Adrenal gland (tissue), 9 donors: ENCODE measurements at regions not wholly inside any gene's neighbourhood (a gene's known extent, or its start where the extent isn't known, plus 50 kb on each side); places are given as distances from the start of the nearest gene placed in this dataset.

Source experiments
- DNase-seq, 7 donors: peaks; one replicate each; pipeline ENCODE4 v3.0.0-alpha.2; 2019 to 2020
- H3K27ac ChIP-seq, 5 donors: fragments of 200-600 bp; sonication (generic) in 4 of 5; 1 replicate in 3 of 5; 2 replicates in 2 of 5; pipeline versions ENCODE4 v1.5.1 to v1.8.0; 2016 to 2020; ENCODE audit warnings: mild to moderate bottlenecking in 1 of 5
- H3K27me3 ChIP-seq: fragments of 200-600 bp; 2 replicates; pipeline ENCODE4 v1.8.0; 2021
- H3K36me3 ChIP-seq, 2 donors: fragments of 200-600 bp; replicated peaks in 1 of 2; 1 replicate in 1 of 2; 2 replicates in 1 of 2; pipeline versions ENCODE4 v1.5.1 to v1.8.0; 2018 to 2022
- H3K4me1 ChIP-seq, 2 donors: fragments of 200-600 bp; replicated peaks in 1 of 2; 1 replicate in 1 of 2; 2 replicates in 1 of 2; pipeline versions ENCODE4 v1.5.1 to v1.8.0; 2018 to 2021
- H3K4me3 ChIP-seq, 4 donors: fragments of 200-600 bp; sonication (generic) in 3 of 4; one replicate each; pipeline ENCODE4 v1.5.1; 2016 to 2018
- H3K9me3 ChIP-seq, 3 donors: fragments of 200-600 bp; sonication (generic) in 1 of 3; replicated peaks in 1 of 3; 1 replicate in 2 of 3; 2 replicates in 1 of 3; pipeline versions ENCODE4 v1.5.1 to v1.8.0; 2016 to 2021
- POLR2A ChIP-seq, 2 donors: fragments of 450-650 bp; IDR thresholded peaks; one replicate each; pipeline ENCODE4 v1.6.1; 2017; ENCODE audit warnings: antibody characterized with exemption in 2 of 2, mild to moderate bottlenecking in 2 of 2, moderate library complexity in 1 of 2
- WGBS, 4 donors: extraction: QIAGEN DNeasy Blood & Tissue Kit in 2 of 4; methylation state at CpG; one replicate each; pipeline versions ENCODE4 v1.1.5 to v1.1.7; 2013 to 2017; 5-methylcytosine and 5-hydroxymethylcytosine counted together
- intact Hi-C, 2 donors: fragments of 100-400 bp; cut with DNase I; formaldehyde crosslinking; loops; one replicate each; pipeline versions ENCODE4 v1.14.1 to v1.15.0; 2022 to 2023
- TF ChIP-seq, protein P1 (sequence below), 6 experiments: fragments of 450-650 bp in 4 of 6; fragments of 200-600 bp in 2 of 6; sonication (generic) in 1 of 6; IDR thresholded peaks; 1 replicate in 5 of 6; 2 replicates in 1 of 6; pipeline versions ENCODE4 v1.5.1 to v1.8.0; 2016 to 2021; ENCODE audit warnings: antibody characterized with exemption in 6 of 6, mild to moderate bottlenecking in 2 of 6, moderate library complexity in 1 of 6
- donor health status: healthy with polysubstance abuse.
- donor health status: Bipolar disorder and iron deficiency.
- donor health status: DM: yes; HTN: yes; CAD: no.
- donor health status: DM: no; HTN: no; CAD: no.
- donor health status: DM: no; HTN: no; CAD: no.

DNA sequence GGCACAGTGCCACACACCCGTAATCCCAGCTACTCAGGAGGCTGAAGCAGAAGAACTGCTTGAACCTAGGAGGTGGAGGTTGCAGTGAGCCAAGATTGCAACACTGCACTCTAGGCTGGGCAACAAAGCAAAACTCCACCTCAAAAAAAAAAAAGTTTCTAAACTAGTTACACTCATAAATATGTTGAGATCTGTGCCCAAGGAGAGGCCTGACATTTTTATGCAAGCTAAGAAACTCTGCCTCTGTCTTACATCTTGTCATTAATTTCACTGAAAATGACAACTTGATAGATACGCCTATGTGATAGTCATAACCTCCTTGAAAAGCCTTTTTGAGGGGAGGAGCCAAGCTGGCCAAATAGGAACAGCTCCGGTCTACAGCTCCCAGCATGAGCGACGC lies 412.7 kb downstream of the STK39 start:
- TF ChIP-seq, protein P1, sequence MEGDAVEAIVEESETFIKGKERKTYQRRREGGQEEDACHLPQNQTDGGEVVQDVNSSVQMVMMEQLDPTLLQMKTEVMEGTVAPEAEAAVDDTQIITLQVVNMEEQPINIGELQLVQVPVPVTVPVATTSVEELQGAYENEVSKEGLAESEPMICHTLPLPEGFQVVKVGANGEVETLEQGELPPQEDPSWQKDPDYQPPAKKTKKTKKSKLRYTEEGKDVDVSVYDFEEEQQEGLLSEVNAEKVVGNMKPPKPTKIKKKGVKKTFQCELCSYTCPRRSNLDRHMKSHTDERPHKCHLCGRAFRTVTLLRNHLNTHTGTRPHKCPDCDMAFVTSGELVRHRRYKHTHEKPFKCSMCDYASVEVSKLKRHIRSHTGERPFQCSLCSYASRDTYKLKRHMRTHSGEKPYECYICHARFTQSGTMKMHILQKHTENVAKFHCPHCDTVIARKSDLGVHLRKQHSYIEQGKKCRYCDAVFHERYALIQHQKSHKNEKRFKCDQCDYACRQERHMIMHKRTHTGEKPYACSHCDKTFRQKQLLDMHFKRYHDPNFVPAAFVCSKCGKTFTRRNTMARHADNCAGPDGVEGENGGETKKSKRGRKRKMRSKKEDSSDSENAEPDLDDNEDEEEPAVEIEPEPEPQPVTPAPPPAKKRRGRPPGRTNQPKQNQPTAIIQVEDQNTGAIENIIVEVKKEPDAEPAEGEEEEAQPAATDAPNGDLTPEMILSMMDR (IDR thresholded peaks at IDR 0.05), result no peak
- TF ChIP-seq POLR2A (IDR thresholded peaks at IDR 0.05), result no peak
- Histone ChIP-seq H3K27ac (no peak overlapping the region), H3K4me1 (no peaks in the 10 kb centered on the region), H3K9me3 (no peaks in the 10 kb centered on the region), H3K27me3 (no peaks in the 10 kb centered on the region), H3K36me3 (no peaks in the 10 kb centered on the region), H3K4me3 (no peak overlapping the region)
- DNase-seq, result no peak
- intact Hi-C loops, result no loop called here
- 89 to 94% (median 92%) methylated on average over 5 of the region's 5 CpGs for WGBS, 4 donors

DNA sequence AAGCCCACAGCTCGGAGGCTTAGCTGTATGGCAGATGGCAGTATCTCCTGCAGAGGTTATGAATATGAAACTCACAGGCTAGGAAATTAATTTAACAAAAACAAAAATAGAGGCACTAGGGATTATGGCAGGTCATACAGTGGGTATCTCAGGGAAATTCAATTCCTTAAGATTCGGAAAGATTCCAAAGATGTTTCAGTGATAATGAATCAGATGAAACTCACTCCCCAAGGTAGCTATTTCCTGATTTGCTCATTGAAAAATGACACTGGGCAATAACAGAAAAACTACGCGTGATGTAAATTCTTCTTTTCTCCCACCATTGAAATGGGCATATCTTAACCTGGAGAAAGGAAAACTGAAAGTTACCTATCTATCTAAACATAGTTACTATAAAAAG lies 414.1 kb downstream of the STK39 start:
- WGBS, 4 donors, result 52 to 64% (median 60%) methylated on average over 4 of the region's 4 CpGs
- Histone ChIP-seq H3K27ac (no peak overlapping the region), H3K4me1 (no peaks in the 10 kb centered on the region), H3K4me3 (no peak overlapping the region), H3K27me3 (no peaks in the 10 kb centered on the region), H3K36me3 (no peaks in the 10 kb centered on the region), H3K9me3 (no peaks in the 10 kb centered on the region)
- no peak for DNase-seq
- TF ChIP-seq, protein P1 (IDR thresholded peaks at IDR 0.05), result no peak
- TF ChIP-seq POLR2A (IDR thresholded peaks at IDR 0.05), result no peak
- intact Hi-C loops, result no loop called here

DNA sequence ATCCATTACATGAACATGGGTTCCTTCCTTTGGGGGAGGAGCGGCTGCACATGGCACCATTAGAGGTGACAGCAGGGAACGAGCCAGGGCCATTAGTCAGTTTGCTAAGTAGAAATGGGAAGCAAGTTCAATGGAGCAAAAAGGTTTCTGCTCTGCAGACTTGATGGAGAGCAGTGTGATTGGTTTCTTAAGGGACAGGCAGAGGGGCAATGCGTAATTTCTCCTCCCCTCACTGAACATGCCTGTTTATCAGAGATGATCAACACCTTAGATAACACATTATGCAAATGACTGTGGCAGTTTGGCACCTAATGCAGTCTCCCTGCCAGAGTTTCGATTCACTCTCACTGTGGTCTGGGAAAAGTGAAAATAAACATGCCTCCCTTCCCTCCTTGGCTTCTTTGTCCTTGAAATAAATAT lies 414.5 kb downstream of the STK39 start:
- no peaks in the 10 kb centered on the region for H3K27me3 ChIP-seq
- intact Hi-C loops, result no loop called here
- no peaks in the 10 kb centered on the region for H3K4me1 ChIP-seq
- no peaks in the 10 kb centered on the region for H3K36me3 ChIP-seq
- 44 to 56% (median 53%) methylated on average over 4 of the region's 4 CpGs for WGBS, 4 donors
- no peak for DNase-seq
- H3K27ac ChIP-seq, result no peak overlapping the region
- H3K4me3 ChIP-seq, result no peak overlapping the region
- H3K9me3 ChIP-seq, result no peaks in the 10 kb centered on the region
- no peak for TF ChIP-seq POLR2A (IDR thresholded peaks at IDR 0.05)
- TF ChIP-seq, protein P1 (IDR thresholded peaks at IDR 0.05), result no peak

DNA sequence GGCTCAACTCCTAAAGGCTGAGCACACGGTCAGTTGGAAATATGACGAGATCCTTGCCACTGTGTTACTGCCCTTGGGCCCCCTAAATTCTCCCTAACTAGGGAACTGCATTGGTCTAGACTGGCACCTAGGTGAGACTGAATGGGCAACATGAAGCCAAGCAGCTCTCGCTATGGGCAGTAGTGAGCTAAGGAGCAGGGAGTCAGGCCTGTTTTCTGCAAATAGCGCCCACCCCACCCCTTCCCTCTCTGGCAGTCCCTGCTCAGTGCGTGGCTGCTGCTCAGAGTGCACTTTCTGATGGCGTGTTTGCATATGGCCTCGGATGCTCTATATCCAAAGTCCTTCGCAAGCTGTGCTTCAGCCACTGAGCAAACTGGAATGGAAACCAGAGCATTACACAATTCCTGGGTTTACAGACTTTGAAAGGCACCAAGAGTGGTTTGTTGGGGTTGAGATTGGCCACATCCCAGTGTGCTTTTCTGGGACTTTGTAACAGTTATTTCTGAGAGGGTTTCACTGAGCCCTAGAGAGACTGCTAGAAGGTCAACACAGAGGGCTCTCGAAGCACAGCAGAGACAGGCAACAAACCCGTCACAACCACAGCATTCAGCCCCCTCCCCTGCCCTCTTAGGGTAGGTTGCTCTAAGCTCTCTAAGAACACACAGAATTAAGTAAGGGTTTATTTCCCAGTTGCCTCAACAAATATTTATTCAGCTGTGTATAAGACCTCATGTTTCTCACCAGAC lies 419.9 kb downstream of the STK39 start:
- DNase-seq, result no peak
- WGBS, 4 donors, result 84 to 91% (median 88%) methylated on average over 9 to 10 of the region's 10 CpGs
- H3K27ac ChIP-seq, result no peak overlapping the region
- no peaks in the 10 kb centered on the region for H3K9me3 ChIP-seq
- H3K4me3 ChIP-seq, result no peak overlapping the region
- H3K4me1 ChIP-seq, result no peaks in the 10 kb centered on the region
- no peaks in the 10 kb centered on the region for H3K27me3 ChIP-seq
- TF ChIP-seq, protein P1 (IDR thresholded peaks at IDR 0.05), result no peak
- no peak for TF ChIP-seq POLR2A (IDR thresholded peaks at IDR 0.05)
- H3K36me3 ChIP-seq, result no peaks in the 10 kb centered on the region
- intact Hi-C loops, result no loop called here
